SK-N-SH (cell line): ENCODE measurements at regions not wholly inside any gene's neighbourhood (a gene's known extent, or its start where the extent isn't known, plus 50 kb on each side); places are given as distances from the start of the nearest gene placed in this dataset.

Experiments
- CTCF ChIA-PET: fragments of 300-600, 350-600 bp; formaldehyde crosslinking; extraction: SDS; loops from one replicate; lab custom pipeline; 2021; lab: Yijun Ruan, JAX
- POLR2A ChIA-PET: fragments of 350-600 bp; sonication (Branson Sonifier 250); formaldehyde crosslinking; extraction: SDS; loops from one replicate; lab custom pipeline; 2020; ENCODE audit warnings: antibody characterized with exemption, inconsistent platforms; lab: Yijun Ruan, JAX
- DNase-seq: peaks from one replicate; pipeline ENCODE4 v3.0.0; 2012
- H2AFZ ChIP-seq: fragments of 200-600 bp; sonication (generic); 2 replicates; pipeline ENCODE4 v1.8.1; 2016; ENCODE audit warnings: antibody characterized with exemption, mild to moderate bottlenecking, low read depth
- H3F3A ChIP-seq: fragments of 200-600 bp; sonication (generic); replicated peaks from 2 replicates; pipeline ENCODE3; 2016; ENCODE audit warnings: antibody characterized with exemption, mild to moderate bottlenecking; ENCODE audit not compliant: insufficient read depth
- H3K27ac ChIP-seq, 2 experiments: fragments of 200-500 bp in 1 of 2; fragments of 200-600 bp in 1 of 2; sonication (Bioruptor generic) in 1 of 2; sonication (generic), shearing (Covaris generic) in 1 of 2; 2 replicates each; pipeline versions ENCODE4 v1.5.1 to v1.6.1; 2014 to 2016; ENCODE audit warnings: low read depth in 2 of 2, inconsistent platforms in 1 of 2, low read length in 1 of 2, mild to moderate bottlenecking in 1 of 2, mixed read lengths in 1 of 2
- H3K27me3 ChIP-seq: fragments of 200-600 bp; sonication (generic), shearing (Covaris generic); 2 replicates; pipeline ENCODE4 v1.6.1; 2016; ENCODE audit warnings: mixed run types; ENCODE audit not compliant: insufficient read depth
- H3K36me3 ChIP-seq, 2 experiments: fragments of 200-500 bp in 1 of 2; fragments of 200-600 bp in 1 of 2; sonication (Bioruptor generic) in 1 of 2; sonication (generic) in 1 of 2; replicated peaks in 1 of 2; 2 replicates each; pipeline versions ENCODE3 to v1.5.1; 2014 to 2016; ENCODE audit warnings: low read length in 1 of 2, mild to moderate bottlenecking in 1 of 2; ENCODE audit not compliant: insufficient read depth in 2 of 2, control insufficient read depth in 1 of 2
- H3K4me1 ChIP-seq, 2 experiments: fragments of 200-500 bp in 1 of 2; fragments of 200-600 bp in 1 of 2; sonication (Bioruptor generic) in 1 of 2; sonication (generic), shearing (Covaris generic) in 1 of 2; 2 replicates each; pipeline versions ENCODE4 v1.5.1 to v1.6.1; 2014 to 2016; ENCODE audit warnings: low read depth in 1 of 2, low read length in 1 of 2, mixed run types in 1 of 2; ENCODE audit not compliant: insufficient read depth in 2 of 2, control insufficient read depth in 1 of 2
- H3K4me2 ChIP-seq: fragments of 200-600 bp; sonication (generic), shearing (Covaris generic); 2 replicates; pipeline ENCODE4 v1.6.1; 2017; ENCODE audit warnings: mixed run types
- H3K4me3 ChIP-seq, 2 experiments: fragments of 200-500 bp in 1 of 2; fragments of 200-600 bp in 1 of 2; sonication (Bioruptor generic) in 1 of 2; sonication (generic), shearing (Covaris generic) in 1 of 2; 2 replicates each; pipeline versions ENCODE4 v1.5.1 to v1.8.1; 2014 to 2016; ENCODE audit warnings: low read depth in 2 of 2, inconsistent platforms in 1 of 2, low read length in 1 of 2, mild to moderate bottlenecking in 1 of 2, mixed read lengths in 1 of 2, moderate library complexity in 1 of 2
- H3K79me2 ChIP-seq: fragments of 200-600 bp; sonication (generic); 2 replicates; pipeline ENCODE4 v1.8.1; 2017; ENCODE audit warnings: mild to moderate bottlenecking; ENCODE audit not compliant: insufficient read depth
- H3K9ac ChIP-seq: fragments of 200-600 bp; sonication (generic); 2 replicates; pipeline ENCODE4 v1.6.1; 2017; ENCODE audit warnings: mixed run types
- H3K9me2 ChIP-seq: fragments of 200-600 bp; sonication (generic); 2 replicates; pipeline ENCODE4 v1.6.1; 2017; ENCODE audit warnings: mixed run types
- H3K9me3 ChIP-seq: fragments of 200-600 bp; sonication (generic); 2 replicates; pipeline ENCODE4 v1.6.1; 2017; ENCODE audit warnings: mixed run types, mild to moderate bottlenecking, moderate library complexity
- H4K20me1 ChIP-seq: fragments of 200-600 bp; sonication (generic); 2 replicates; pipeline ENCODE4 v1.6.1; 2017; ENCODE audit warnings: mild to moderate bottlenecking, mixed run types; ENCODE audit not compliant: insufficient read depth
- EP300 ChIP-seq, 2 experiments: IDR thresholded peaks; 2 replicates each; pipeline versions ENCODE4 v1.4.0 to v1.6.1; 2012; ENCODE audit warnings: borderline replicate concordance in 1 of 2, low read depth in 1 of 2, low read length in 1 of 2
- EZH2phosphoT487 ChIP-seq: fragments of 200-600 bp; sonication (generic); IDR thresholded peaks from 2 replicates; pipeline ENCODE4 v1.6.1; 2017; ENCODE audit warnings: low read depth, mixed run types, mild to moderate bottlenecking, antibody characterized with exemption, moderate library complexity, borderline replicate concordance
- GABPA ChIP-seq: IDR thresholded peaks from 2 replicates; pipeline ENCODE4 v1.4.0; 2012; ENCODE audit warnings: low read depth, mild to moderate bottlenecking
- GATA2 ChIP-seq: sonication (generic); formaldehyde crosslinking; IDR thresholded peaks from 2 replicates; pipeline ENCODE4 v1.5.0; 2020; ENCODE audit warnings: mild to moderate bottlenecking, missing genetic modification reagents
- JUND ChIP-seq: IDR thresholded peaks from 2 replicates; pipeline ENCODE4 v1.4.0; 2012
- MXI1 ChIP-seq: IDR thresholded peaks from 2 replicates; pipeline ENCODE4 v1.6.1; 2012; ENCODE audit warnings: mild to moderate bottlenecking, low read depth, low read length, improper control_type of control experiment
- POLR2AphosphoS5 ChIP-seq: IDR thresholded peaks from 2 replicates; pipeline ENCODE4 v1.6.1; 2012; ENCODE audit warnings: low read depth, low read length
- RAD21 ChIP-seq: IDR thresholded peaks from 2 replicates; pipeline ENCODE4 v1.6.1; 2012; ENCODE audit warnings: mild to moderate bottlenecking, low read length
- REST ChIP-seq: IDR thresholded peaks from 2 replicates; pipeline ENCODE4 v1.6.1; 2012; ENCODE audit warnings: mild to moderate bottlenecking, low read depth, low read length, moderate library complexity
- RFX5 ChIP-seq: IDR thresholded peaks from 2 replicates; pipeline ENCODE4 v1.6.1; 2012; ENCODE audit warnings: mild to moderate bottlenecking, improper control_type of control experiment, low read length
- TCF12 ChIP-seq: IDR thresholded peaks from 2 replicates; pipeline ENCODE4 v1.4.0; 2012
- TEAD4 ChIP-seq: IDR thresholded peaks from 2 replicates; pipeline ENCODE4 v1.4.0; 2012; ENCODE audit warnings: mild to moderate bottlenecking, borderline replicate concordance; ENCODE audit not compliant: insufficient read depth
- WGBS: methylation state at CpG from one replicate; pipeline ENCODE4 v1.1.6; 2017; ENCODE audit warnings: low lambda C conversion rate; 5-methylcytosine and 5-hydroxymethylcytosine counted together

- Histone ChIP-seq H3K9me3 (no peaks in the 10 kb centered on the region), H3K4me2 (no peak overlapping the region), H3K9ac (no peak overlapping the region), H3K27ac (no peak overlapping the region), H4K20me1 (no peaks in the 10 kb centered on the region), H3K9me2 (no peaks in the 10 kb centered on the region), H3K79me2 (no peaks in the 10 kb centered on the region), H3K27me3 (peaks cover 32% of the 10 kb centered on the region), H3F3A (no peaks in the 10 kb centered on the region), H3K4me3 (no peak overlapping the region), H3K4me1 (peaks cover 0 to 24% of the 10 kb centered on the region in 2 experiments; a peak in 2 of 4 replicates), H3K36me3 (no peaks in the 10 kb centered on the region), H2AFZ (no peak overlapping the region)
- no peak for DNase-seq
- ChIA-PET CTCF (interaction anchor here (1.1 to 3.4 kb wide), 3 partner anchors 25 to 402 kb away, joined by 3 to 20 read pairs (median 9); no protein-coding TSS in a partner anchor), POLR2A (no interaction called here)
- TF ChIP-seq EP300 (IDR thresholded peaks at IDR 0.05; ENCODE audit: borderline replicate concordance in 1 of 2, low read depth in 1 of 2, low read length in 1 of 2): no peak
- no peak for TF ChIP-seq TCF12
- no peak for TF ChIP-seq REST
- no peak for TF ChIP-seq RFX5
- no peak for TF ChIP-seq POLR2AphosphoS5
- no peak for TF ChIP-seq RAD21
Measured at GRCh38 chr2:44881856-44882255, 59.6 kb upstream of the SIX3 start.

GRCh38 chr2:44883356-44883755, 58.1 kb upstream of the SIX3 start:
- H3K9ac ChIP-seq: no peak overlapping the region
- TF ChIP-seq GATA2 (CRISPR knock-in tag) (no peak), JUND (no peak), TCF12 (no peak), GABPA (no peak), MXI1 (no peak), RAD21 (no peak), EZH2phosphoT487 (no peak), TEAD4 (no peak)
- H3K9me2 ChIP-seq: no peaks in the 10 kb centered on the region
- peaks cover 46% of the 10 kb centered on the region for H3K27me3 ChIP-seq
- ChIA-PET POLR2A (no interaction called here), CTCF (interaction anchor here (1.0 to 1.9 kb wide), 5 partner anchors 7 to 491 kb away, joined by 3 to 6 read pairs (median 3); no protein-coding TSS in a partner anchor)
- 65% methylated on average over 4 of the region's 4 CpGs for WGBS
- no peak for DNase-seq
- no peak overlapping the region for H3K4me2 ChIP-seq
- no peak overlapping the region for H3K4me3 ChIP-seq
- H4K20me1 ChIP-seq: no peaks in the 10 kb centered on the region
- no peak overlapping the region for H2AFZ ChIP-seq
- H3K36me3 ChIP-seq: no peaks in the 10 kb centered on the region
- H3F3A ChIP-seq: no peaks in the 10 kb centered on the region
- H3K27ac ChIP-seq: no peak overlapping the region
- peaks cover 0 to 20% of the 10 kb centered on the region in 2 experiments; a peak in 2 of 4 replicates for H3K4me1 ChIP-seq
- H3K9me3 ChIP-seq: no peaks in the 10 kb centered on the region
- H3K79me2 ChIP-seq: no peaks in the 10 kb centered on the region
